Left cardiac atrium (tissue), 4 donors: ENCODE measurements at regions not wholly inside any gene's neighbourhood (a gene's known extent, or its start where the extent isn't known, plus 50 kb on each side); places are given as distances from the start of the nearest gene placed in this dataset.
"Not testable (repeated sequence)": the region's sequence is repeated elsewhere in the genome, so short reads cannot be mapped to it uniquely, and the experiment has no call there.

ENCODE experiments used
- ATAC-seq, 2 donors: fragments of 200-7000 bp; cut with Tn5 transposase; one replicate each; pipeline ENCODE4 v1.9.1; 2020; ENCODE audit warnings: mild to moderate bottlenecking in 2 of 2, moderate library complexity in 2 of 2
- DNase-seq: peaks from one replicate; pipeline ENCODE4 v3.0.0-alpha.2; 2020
- intact Hi-C, 2 donors: fragments of 100-400 bp; cut with DNase I; formaldehyde crosslinking; loops; one replicate each; pipeline versions ENCODE4 v1.14.1 to v1.15.1; 2022 to 2023
- donor health status: DM: no; HTN: yes; CAD: no.
- donor health status: DM: no; HTN: yes; CAD: no; lungs with severe emphysema.
- donor health status: DM: yes; HTN: yes; CAD: no.
- donor health status: Dilated cardiomyopathy.

DNA sequence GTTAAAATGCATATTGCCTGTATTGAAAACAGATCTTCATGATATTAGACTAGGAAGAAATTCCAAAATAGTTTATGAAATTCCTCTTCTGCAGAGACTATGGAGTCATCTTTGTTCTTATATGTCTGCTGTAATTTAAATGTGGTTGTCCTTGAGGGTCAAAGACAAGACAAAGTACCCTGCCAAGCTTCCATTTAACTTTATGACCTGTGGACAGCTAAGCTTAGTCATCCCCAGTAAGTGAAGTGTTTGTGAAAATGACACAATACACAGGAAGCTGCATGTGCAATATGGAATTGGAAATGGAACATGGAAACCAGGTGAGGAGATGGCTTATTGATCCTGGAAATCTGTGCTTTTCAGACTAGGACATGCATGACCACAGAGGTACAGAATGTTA lies 68.5 kb upstream of the GBE1 start:
- no peak for ATAC-seq
- no peak for DNase-seq
- intact Hi-C loops: no loop called here

DNA sequence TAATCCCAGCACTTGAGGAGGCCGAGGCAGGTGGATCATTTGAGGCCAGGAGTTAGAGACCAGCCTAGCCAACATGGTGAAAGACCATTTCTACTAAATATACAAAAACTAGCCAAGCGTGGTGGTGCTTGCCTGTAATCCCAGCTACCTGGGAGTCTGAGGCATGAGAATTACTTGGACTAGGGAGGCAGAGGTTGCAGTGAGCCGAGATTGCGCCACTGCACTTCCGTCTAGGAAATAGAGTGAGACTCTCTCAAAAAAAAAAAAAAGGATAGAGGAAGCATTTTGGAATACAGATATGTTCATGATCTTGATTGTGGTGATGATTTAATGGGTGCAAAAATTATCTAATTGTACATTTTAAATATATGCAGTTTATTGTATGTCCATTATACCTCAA lies 67.8 kb upstream of the GBE1 start:
- peak; percentile 28 for DNase-seq
- ATAC-seq, intact Hi-C loops: not testable (repeated sequence)

GRCh38 chr3:81823882-81824395 lies 62.5 kb upstream of the GBE1 start:
- DNase-seq: no peak
- intact Hi-C loops: no loop called here
- peak in 1 of 2 donors; percentile 77 for ATAC-seq

- intact Hi-C loops: no loop called here
- DNase-seq (no peak), ATAC-seq (no peak)
Observed at GRCh38 chr3:81823086-81823485, 61.6 kb upstream of the GBE1 start.

DNA sequence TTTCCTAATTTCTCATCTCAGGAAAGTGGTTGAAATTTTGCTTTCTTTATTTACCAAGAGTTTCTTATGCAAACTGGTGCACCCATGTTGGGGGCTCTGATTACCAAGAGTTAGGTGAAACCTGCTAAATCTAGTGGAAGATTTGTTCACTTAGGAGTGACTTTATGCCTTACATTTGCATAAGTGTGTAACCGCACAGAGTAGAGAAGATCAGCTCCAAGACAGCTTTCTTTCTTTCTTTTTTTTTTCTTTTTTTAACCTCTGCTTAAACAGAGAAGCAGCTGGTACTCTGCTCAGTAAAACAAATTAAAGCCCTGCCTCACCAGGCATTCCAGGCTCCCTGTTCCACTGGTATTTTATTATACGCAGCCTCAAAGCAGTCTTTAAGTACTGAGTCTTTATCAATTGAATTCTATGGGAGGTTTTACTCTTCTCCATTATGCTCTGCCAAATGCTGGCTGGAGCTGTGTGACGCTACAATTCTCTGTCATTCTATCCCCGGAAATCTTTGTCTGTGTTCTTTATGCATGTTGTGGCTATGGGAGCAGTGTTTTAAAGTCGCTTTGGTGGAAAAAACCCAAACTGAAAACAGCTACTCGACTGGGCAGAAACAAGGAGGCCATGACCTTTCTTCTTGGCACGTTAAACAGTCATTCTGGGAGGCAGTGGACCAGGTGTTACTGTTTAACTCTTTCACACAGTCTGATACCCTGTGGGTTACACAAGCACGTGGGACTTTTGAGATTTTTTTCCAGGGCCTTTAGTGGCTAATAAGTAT lies 55.2 kb upstream of the GBE1 start:
- intact Hi-C loops: no loop called here
- ATAC-seq: no peak
- no peak for DNase-seq

- ATAC-seq, DNase-seq, intact Hi-C loops: not testable (repeated sequence)
Observed at GRCh38 chr3:81812098-81812497, 50.7 kb upstream of the GBE1 start.
